ENCODE measurements at regions not wholly inside any gene's neighbourhood (a gene's known extent, or its start where the extent isn't known, plus 50 kb on each side); places are given as distances from the start of the nearest gene placed in this dataset.
A peak's percentile ranks its signal among the peaks of the same experiment; 100 is the strongest.

- no peak for DNase-seq (ENCODE audit: low spot score)
- peak; percentile 56 for ATAC-seq (ENCODE audit: low FRiP score)
- no peak for TF ChIP-seq CTCF (IDR thresholded peaks at IDR 0.05)
Measured at GRCh38 chr6:12570461-12571030, 146.0 kb upstream of the PHACTR1 start.

- ATAC-seq (ENCODE audit: low FRiP score) (peak; percentile 53), DNase-seq (ENCODE audit: low spot score) (no peak)
- no peak for TF ChIP-seq CTCF (IDR thresholded peaks at IDR 0.05)
Measured at GRCh38 chr6:12572896-12573827, 143.4 kb upstream of the PHACTR1 start.

- DNase-seq (ENCODE audit: low spot score): no peak
- no peak for TF ChIP-seq CTCF (IDR thresholded peaks at IDR 0.05)
- ATAC-seq (ENCODE audit: low FRiP score): no peak
Measured at GRCh38 chr6:12575961-12576360, 140.6 kb upstream of the PHACTR1 start.

GRCh38 chr6:12576389-12576788 lies 140.2 kb upstream of the PHACTR1 start:
- TF ChIP-seq CTCF (IDR thresholded peaks at IDR 0.05): no peak
- ATAC-seq (ENCODE audit: low FRiP score) (peak; percentile 79), DNase-seq (ENCODE audit: low spot score) (no peak)

GRCh38 chr6:12577124-12577850 lies 139.3 kb upstream of the PHACTR1 start:
- no peak for TF ChIP-seq CTCF (IDR thresholded peaks at IDR 0.05)
- ATAC-seq (ENCODE audit: low FRiP score) (no peak), DNase-seq (ENCODE audit: low spot score) (no peak)

- no peak for TF ChIP-seq CTCF (IDR thresholded peaks at IDR 0.05)
- no peak for ATAC-seq (ENCODE audit: low FRiP score)
- DNase-seq (ENCODE audit: low spot score): no peak
Measured at GRCh38 chr6:12578097-12578496, 138.5 kb upstream of the PHACTR1 start.

Data from omental fat pad (tissue), 3 donors.